HepG2 (cell line): ENCODE measurements at regions not wholly inside any gene's neighbourhood (a gene's known extent, or its start where the extent isn't known, plus 50 kb on each side); places are given as distances from the start of the nearest gene placed in this dataset.

Source experiments
- ATAC-seq: fragments of 200-7000 bp; cut with Tn5 transposase; 3 replicates; pipeline ENCODE4 v1.9.1; 2020; ENCODE audit warnings: mild to moderate bottlenecking, moderate library complexity
- BruUV-seq: library from RNA; stranded (reverse); fragments of 400-500 nt; replicated peaks from 2 replicates; lab custom pipeline; 2021; lab: Mats Ljungman, UMichigan
- CTCF ChIA-PET: fragments of 300-600 bp; formaldehyde crosslinking; extraction: SDS; loops from one replicate; lab custom pipeline; 2021; ENCODE audit warnings: low total read pairs, inconsistent platforms, low intra/inter-chr PET ratio; lab: Yijun Ruan, JAX
- POLR2A ChIA-PET: fragments of 350-600 bp; sonication (Branson Sonifier 250); formaldehyde crosslinking; loops from one replicate; lab custom pipeline; 2020; ENCODE audit warnings: antibody characterized with exemption, inconsistent platforms; lab: Yijun Ruan, JAX
- DNase-seq: peaks from one replicate; pipeline ENCODE4 v3.0.0-alpha.2; 2015; ENCODE audit warnings: low spot score
- FAIRE-seq: peaks from 3 replicates; lab custom pipeline; 2011; peaks lifted over from hg19 to GRCh38; lab: Jason Lieb, UNC
- H2AFZ ChIP-seq: one replicate; pipeline ENCODE4 v1.6.1; 2011; ENCODE audit warnings: low read length, inconsistent platforms
- H3K27ac ChIP-seq: fragments of 300-600 bp; 3 replicates; pipeline ENCODE4 v1.8.0; 2011; ENCODE audit warnings: mixed run types, mild to moderate bottlenecking, mixed read lengths, low read length, inconsistent platforms; ENCODE audit not compliant: insufficient read depth; ENCODE audit errors: extremely low read length
- H3K27me3 ChIP-seq, 2 experiments: fragments of 200-600 bp in 1 of 2; 2 replicates in 1 of 2; 3 replicates in 1 of 2; pipeline versions ENCODE4 v1.6.0 to v1.8.0; 2011; ENCODE audit warnings: low read length in 2 of 2, mild to moderate bottlenecking in 2 of 2, moderate library complexity in 2 of 2, inconsistent platforms in 1 of 2; ENCODE audit not compliant: insufficient read depth in 2 of 2, control insufficient read depth in 1 of 2
- H3K36me3 ChIP-seq, 2 experiments: fragments of 200-600 bp in 1 of 2; replicated peaks in 1 of 2; 2 replicates in 1 of 2; 3 replicates in 1 of 2; pipeline versions ENCODE4 v1.5.1 to v1.8.0; 2011; ENCODE audit warnings: low read length in 2 of 2, inconsistent platforms in 1 of 2; ENCODE audit not compliant: insufficient read depth in 2 of 2, control insufficient read depth in 1 of 2
- H3K4me1 ChIP-seq: 2 replicates; pipeline ENCODE4 v1.5.1; 2012; ENCODE audit warnings: low read length, inconsistent platforms; ENCODE audit not compliant: insufficient read depth
- H3K4me2 ChIP-seq: 2 replicates; pipeline ENCODE4 v1.6.0; 2011; ENCODE audit warnings: low read depth, low read length, inconsistent platforms
- H3K4me3 ChIP-seq, 3 experiments: fragments of 200-600 bp in 1 of 3; sonication (generic), shearing (Covaris generic) in 1 of 3; replicated peaks in 1 of 3; 2 replicates each; pipeline ENCODE4 v1.5.1; 2011 to 2016; ENCODE audit warnings: low read length in 3 of 3, inconsistent platforms in 2 of 3, low read depth in 2 of 3, mild to moderate bottlenecking in 2 of 3, control low read depth in 1 of 3, mixed read lengths in 1 of 3; ENCODE audit not compliant: insufficient read depth in 1 of 3
- H3K79me2 ChIP-seq: one replicate; pipeline ENCODE4 v1.6.1; 2011; ENCODE audit warnings: low read length, inconsistent platforms; ENCODE audit not compliant: insufficient read depth
- H3K9ac ChIP-seq: 2 replicates; pipeline ENCODE4 v1.6.0; 2011; ENCODE audit warnings: mild to moderate bottlenecking, low read depth, low read length, inconsistent platforms; ENCODE audit not compliant: insufficient read depth
- H3K9me3 ChIP-seq: 2 replicates; pipeline ENCODE4 v1.5.1; 2012; ENCODE audit warnings: mild to moderate bottlenecking, low read length
- H4K20me1 ChIP-seq: 2 replicates; pipeline ENCODE4 v1.6.0; 2011; ENCODE audit warnings: inconsistent platforms, mild to moderate bottlenecking, low read length, moderate library complexity; ENCODE audit not compliant: insufficient read depth
- ELK4 ChIP-seq: sonication (generic); formaldehyde crosslinking; IDR thresholded peaks from 2 replicates; pipeline ENCODE4 v1.9.0; 2021; ENCODE audit warnings: missing genetic modification reagents, borderline replicate concordance
- ZNF605 ChIP-seq: sonication (generic); formaldehyde crosslinking; IDR thresholded peaks from 2 replicates; pipeline ENCODE4 v1.8.0; 2022; ENCODE audit warnings: mild to moderate bottlenecking, missing genetic modification reagents
- WGBS: methylation state at CpG from one replicate; pipeline ENCODE4 v1.1.6; 2017; ENCODE audit warnings: low lambda C conversion rate; 5-methylcytosine and 5-hydroxymethylcytosine counted together
- in situ Hi-C: cut with HindIII; loops from 2 replicates; pipeline ENCODE4 v1.10.0; 2017; ENCODE audit warnings: low pct_unique_long_range_greater_than_20kb; ENCODE audit not compliant: extremely low pct_ligation_motif_present
- intact Hi-C: fragments of 100-400 bp; cut with micrococcal nuclease; formaldehyde crosslinking; loops from one replicate; pipeline ENCODE4 v1.10.0; 2022; ENCODE audit not compliant: unreplicated experiment
- TF ChIP-seq, protein P1 (sequence below): sonication (generic); formaldehyde crosslinking; IDR thresholded peaks from 2 replicates; pipeline ENCODE4 v1.4.0; 2020; ENCODE audit warnings: mild to moderate bottlenecking, missing genetic modification reagents
- TF ChIP-seq, protein P2 (sequence below): fragments of 450-650 bp; IDR thresholded peaks from 2 replicates; pipeline ENCODE4 v1.6.1; 2017; ENCODE audit warnings: mild to moderate bottlenecking

GRCh38 chr15:23760024-23760423 lies 72.9 kb upstream of the NDN start (continued):
- no peak for TF ChIP-seq ELK4 (CRISPR knock-in tag)
- TF ChIP-seq, protein P1, sequence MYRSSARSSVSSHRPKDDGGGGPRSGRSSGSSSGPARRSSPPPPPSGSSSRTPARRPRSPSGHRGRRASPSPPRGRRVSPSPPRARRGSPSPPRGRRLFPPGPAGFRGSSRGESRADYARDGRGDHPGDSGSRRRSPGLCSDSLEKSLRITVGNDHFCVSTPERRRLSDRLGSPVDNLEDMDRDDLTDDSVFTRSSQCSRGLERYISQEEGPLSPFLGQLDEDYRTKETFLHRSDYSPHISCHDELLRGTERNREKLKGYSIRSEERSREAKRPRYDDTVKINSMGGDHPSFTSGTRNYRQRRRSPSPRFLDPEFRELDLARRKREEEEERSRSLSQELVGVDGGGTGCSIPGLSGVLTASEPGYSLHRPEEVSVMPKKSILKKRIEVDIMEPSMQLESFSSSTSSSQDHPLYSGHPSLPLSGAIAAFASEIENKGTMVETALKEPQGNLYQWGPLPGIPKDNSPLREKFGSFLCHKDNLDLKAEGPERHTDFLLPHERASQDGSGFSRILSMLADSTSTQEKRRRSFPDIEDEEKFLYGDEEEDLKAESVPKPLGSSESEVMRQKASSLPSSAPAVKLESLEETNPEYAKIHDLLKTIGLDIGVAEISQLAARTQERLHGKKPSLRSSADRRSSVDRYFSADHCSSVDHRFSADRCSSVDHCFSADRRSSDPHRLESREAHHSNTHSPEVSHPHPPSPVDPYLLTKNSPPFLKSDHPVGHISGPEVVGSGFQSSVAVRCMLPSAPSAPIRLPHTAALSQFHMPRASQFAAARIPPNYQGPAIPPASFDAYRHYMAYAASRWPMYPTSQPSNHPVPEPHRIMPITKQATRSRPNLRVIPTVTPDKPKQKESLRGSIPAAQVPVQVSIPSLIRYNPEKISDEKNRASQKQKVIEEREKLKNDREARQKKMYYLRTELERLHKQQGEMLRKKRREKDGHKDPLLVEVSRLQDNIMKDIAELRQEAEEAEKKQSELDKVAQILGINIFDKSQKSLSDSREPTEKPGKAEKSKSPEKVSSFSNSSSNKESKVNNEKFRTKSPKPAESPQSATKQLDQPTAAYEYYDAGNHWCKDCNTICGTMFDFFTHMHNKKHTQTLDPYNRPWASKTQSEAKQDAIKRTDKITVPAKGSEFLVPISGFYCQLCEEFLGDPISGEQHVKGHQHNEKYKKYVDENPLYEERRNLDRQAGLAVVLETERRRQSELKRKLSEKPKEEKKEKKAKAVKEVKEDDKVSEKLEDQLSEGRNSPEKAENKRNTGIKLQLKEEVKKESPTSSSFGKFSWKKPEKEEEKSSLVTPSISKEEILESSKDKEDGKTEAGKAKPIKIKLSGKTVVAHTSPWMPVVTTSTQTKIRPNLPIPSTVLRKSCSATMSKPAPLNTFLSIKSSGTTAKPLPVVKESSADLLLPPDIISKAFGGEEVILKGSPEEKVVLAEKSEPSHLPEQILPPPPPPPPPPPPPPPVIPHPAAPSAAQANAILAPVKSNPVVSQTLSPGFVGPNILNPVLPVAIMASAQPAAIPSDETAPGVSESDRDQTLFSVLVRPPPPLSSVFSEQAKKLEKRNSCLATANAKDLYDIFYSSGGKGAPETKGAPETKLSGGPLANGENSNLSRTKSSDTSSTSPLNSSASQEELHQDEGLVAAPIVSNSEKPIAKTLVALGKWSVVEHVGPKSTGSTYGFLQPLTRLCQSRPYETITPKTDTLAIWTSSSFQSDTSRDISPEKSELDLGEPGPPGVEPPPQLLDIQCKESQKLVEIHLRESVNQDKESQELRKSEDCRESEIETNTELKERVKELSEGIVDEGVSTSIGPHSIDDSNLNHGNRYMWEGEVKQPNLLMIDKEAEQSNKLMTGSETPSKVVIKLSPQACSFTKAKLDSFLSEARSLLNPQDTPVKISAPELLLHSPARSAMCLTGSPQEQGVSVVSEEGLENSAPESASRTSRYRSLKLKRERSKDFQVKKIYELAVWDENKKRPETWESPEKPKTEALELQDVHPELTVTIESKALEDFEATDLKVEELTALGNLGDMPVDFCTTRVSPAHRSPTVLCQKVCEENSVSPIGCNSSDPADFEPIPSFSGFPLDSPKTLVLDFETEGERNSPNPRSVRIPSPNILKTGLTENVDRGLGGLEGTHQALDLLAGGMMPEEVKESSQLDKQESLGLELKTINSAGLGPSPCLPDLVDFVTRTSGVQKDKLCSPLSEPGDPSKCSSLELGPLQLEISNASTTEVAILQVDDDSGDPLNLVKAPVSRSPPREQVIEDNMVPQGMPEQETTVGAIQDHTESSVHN (CRISPR knock-in tag) = no peak

DNA sequence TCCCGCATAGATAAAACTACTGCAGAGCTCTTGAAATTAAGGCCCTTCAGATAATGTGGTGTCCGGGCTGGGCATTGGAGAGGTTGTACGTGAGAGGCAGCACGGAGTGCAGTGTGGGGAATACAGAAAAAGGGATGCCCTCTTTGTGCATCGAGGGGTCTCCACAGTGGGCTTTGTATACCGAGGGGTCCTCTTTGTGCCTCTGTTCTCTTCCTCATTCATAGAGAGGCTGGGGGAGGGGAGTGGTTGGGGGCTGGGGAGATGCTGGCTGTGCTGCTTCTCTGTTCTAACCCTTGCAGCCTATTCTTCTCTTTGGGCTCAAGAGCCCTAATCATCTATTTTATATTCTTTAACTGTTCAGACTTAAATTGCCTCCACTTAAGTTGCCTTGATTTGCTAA lies 74.3 kb upstream of the NDN start:
- no peak overlapping the region for H3K4me3 ChIP-seq
- WGBS = 38% methylated on average over 6 of the region's 6 CpGs
- CTCF ChIA-PET = no interaction called here
- H4K20me1 ChIP-seq = no peaks in the 10 kb centered on the region
- intact Hi-C loops (loop anchor here (2.0 to 10.0 kb wide), 2 partner anchors 93 to 113 kb away; no protein-coding TSS in a partner anchor), in situ Hi-C loops (no loop called here)
- no peak overlapping the region for H2AFZ ChIP-seq
- H3K36me3 ChIP-seq = no peaks in the 10 kb centered on the region
- POLR2A ChIA-PET = no interaction called here
- no peaks in the 10 kb centered on the region for H3K4me1 ChIP-seq
- TF ChIP-seq, protein P2, sequence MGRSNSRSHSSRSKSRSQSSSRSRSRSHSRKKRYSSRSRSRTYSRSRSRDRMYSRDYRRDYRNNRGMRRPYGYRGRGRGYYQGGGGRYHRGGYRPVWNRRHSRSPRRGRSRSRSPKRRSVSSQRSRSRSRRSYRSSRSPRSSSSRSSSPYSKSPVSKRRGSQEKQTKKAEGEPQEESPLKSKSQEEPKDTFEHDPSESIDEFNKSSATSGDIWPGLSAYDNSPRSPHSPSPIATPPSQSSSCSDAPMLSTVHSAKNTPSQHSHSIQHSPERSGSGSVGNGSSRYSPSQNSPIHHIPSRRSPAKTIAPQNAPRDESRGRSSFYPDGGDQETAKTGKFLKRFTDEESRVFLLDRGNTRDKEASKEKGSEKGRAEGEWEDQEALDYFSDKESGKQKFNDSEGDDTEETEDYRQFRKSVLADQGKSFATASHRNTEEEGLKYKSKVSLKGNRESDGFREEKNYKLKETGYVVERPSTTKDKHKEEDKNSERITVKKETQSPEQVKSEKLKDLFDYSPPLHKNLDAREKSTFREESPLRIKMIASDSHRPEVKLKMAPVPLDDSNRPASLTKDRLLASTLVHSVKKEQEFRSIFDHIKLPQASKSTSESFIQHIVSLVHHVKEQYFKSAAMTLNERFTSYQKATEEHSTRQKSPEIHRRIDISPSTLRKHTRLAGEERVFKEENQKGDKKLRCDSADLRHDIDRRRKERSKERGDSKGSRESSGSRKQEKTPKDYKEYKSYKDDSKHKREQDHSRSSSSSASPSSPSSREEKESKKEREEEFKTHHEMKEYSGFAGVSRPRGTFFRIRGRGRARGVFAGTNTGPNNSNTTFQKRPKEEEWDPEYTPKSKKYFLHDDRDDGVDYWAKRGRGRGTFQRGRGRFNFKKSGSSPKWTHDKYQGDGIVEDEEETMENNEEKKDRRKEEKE = no peak
- no peak for TF ChIP-seq ZNF605 (CRISPR knock-in tag)
- DNase-seq (no peak), FAIRE-seq (no peak), ATAC-seq (no peak)
- no peaks in the 10 kb centered on the region for H3K79me2 ChIP-seq
- no peak overlapping the region for H3K27ac ChIP-seq
- BruUV-seq = no TSS peak
- H3K4me2 ChIP-seq = no peak overlapping the region
- H3K9me3 ChIP-seq = peaks cover 9% of the 10 kb centered on the region; the same call in 1 of the 2 replicates
- H3K9ac ChIP-seq = no peak overlapping the region
- no peaks in the 10 kb centered on the region; a peak in 1 of 5 replicates for H3K27me3 ChIP-seq
